ENCODE measurements at regions not wholly inside any gene's neighbourhood (a gene's known extent, or its start where the extent isn't known, plus 50 kb on each side); places are given as distances from the start of the nearest gene placed in this dataset.

GRCh38 chr1:17893891-17894631 lies 138.9 kb downstream of the ACTL8 start:
- Histone ChIP-seq H3K4me3 (ENCODE audit: low read depth, low read length) (no peak overlapping the region), H3K36me3 (no peaks in the 10 kb centered on the region), H3K27me3 (ENCODE audit: insufficient read depth, low read depth, severe bottlenecking) (no peaks in the 10 kb centered on the region), H3K9me3 (ENCODE audit: severe bottlenecking) (peaks cover 2% of the 10 kb centered on the region), H3K27ac (no peak overlapping the region)
- no peak for DNase-seq
- TF ChIP-seq CTCF (IDR thresholded peaks at IDR 0.05; ENCODE audit: low read depth, low read length) = no peak

GRCh38 chr1:17895401-17895800 lies 140.3 kb downstream of the ACTL8 start:
- H3K27ac ChIP-seq = no peak overlapping the region
- H3K36me3 ChIP-seq = no peaks in the 10 kb centered on the region
- DNase-seq = no peak
- no peaks in the 10 kb centered on the region for H3K27me3 ChIP-seq (ENCODE audit: insufficient read depth, low read depth, severe bottlenecking)
- no peak for TF ChIP-seq CTCF (IDR thresholded peaks at IDR 0.05; ENCODE audit: low read depth, low read length)
- H3K9me3 ChIP-seq (ENCODE audit: severe bottlenecking) = peaks cover 2% of the 10 kb centered on the region
- no peak overlapping the region for H3K4me3 ChIP-seq (ENCODE audit: low read depth, low read length)

GRCh38 chr1:17895986-17896385 lies 140.9 kb downstream of the ACTL8 start:
- no peaks in the 10 kb centered on the region for H3K27me3 ChIP-seq (ENCODE audit: insufficient read depth, low read depth, severe bottlenecking)
- H3K36me3 ChIP-seq = no peaks in the 10 kb centered on the region
- H3K9me3 ChIP-seq (ENCODE audit: severe bottlenecking) = peaks cover 2% of the 10 kb centered on the region
- no peak for TF ChIP-seq CTCF (IDR thresholded peaks at IDR 0.05; ENCODE audit: low read depth, low read length)
- H3K4me3 ChIP-seq (ENCODE audit: low read depth, low read length) = no peak overlapping the region
- H3K27ac ChIP-seq = no peak overlapping the region
- no peak for DNase-seq

GRCh38 chr1:17903386-17903785 lies 148.3 kb downstream of the ACTL8 start:
- Histone ChIP-seq H3K4me3 (ENCODE audit: low read depth, low read length) (no peak overlapping the region), H3K36me3 (no peaks in the 10 kb centered on the region), H3K27me3 (ENCODE audit: insufficient read depth, low read depth, severe bottlenecking) (no peaks in the 10 kb centered on the region), H3K9me3 (ENCODE audit: severe bottlenecking) (peaks cover 4% of the 10 kb centered on the region), H3K27ac (no peak overlapping the region)
- no peak for DNase-seq
- no peak for TF ChIP-seq CTCF (IDR thresholded peaks at IDR 0.05; ENCODE audit: low read depth, low read length)

- peaks cover 4% of the 10 kb centered on the region for H3K9me3 ChIP-seq (ENCODE audit: severe bottlenecking)
- DNase-seq = no peak
- no peaks in the 10 kb centered on the region for H3K27me3 ChIP-seq (ENCODE audit: insufficient read depth, low read depth, severe bottlenecking)
These were observed 149.2 kb downstream of the ACTL8 start for GRCh38 chr1:17904290-17904689.

More at GRCh38 chr1:17904290-17904689, 149.2 kb downstream of the ACTL8 start:
- Histone ChIP-seq H3K4me3 (ENCODE audit: low read depth, low read length) (no peak overlapping the region), H3K27ac (no peak overlapping the region), H3K36me3 (no peaks in the 10 kb centered on the region)
- no peak for TF ChIP-seq CTCF (IDR thresholded peaks at IDR 0.05; ENCODE audit: low read depth, low read length)
